Sigmoid colon (tissue), 4 donors: ENCODE measurements at regions not wholly inside any gene's neighbourhood (a gene's known extent, or its start where the extent isn't known, plus 50 kb on each side); places are given as distances from the start of the nearest gene placed in this dataset.

ENCODE experiments used
- EP300 ChIP-seq, 4 donors: sonication (generic); formaldehyde crosslinking; IDR thresholded peaks; one replicate each; pipeline ENCODE4 v1.6.1; 2017; ENCODE audit warnings: antibody characterized with exemption in 4 of 4
- POLR2AphosphoS5 ChIP-seq, 4 donors: sonication (generic); formaldehyde crosslinking; IDR thresholded peaks; one replicate each; pipeline ENCODE4 v1.6.1; 2017; ENCODE audit warnings: antibody characterized with exemption in 4 of 4
- TF ChIP-seq, protein P1 (sequence below), 4 experiments: fragments of 450-650 bp in 3 of 4; fragments of 200-600 bp in 1 of 4; IDR thresholded peaks; one replicate each; pipeline ENCODE4 v1.5.1; 2016 to 2019; ENCODE audit warnings: antibody characterized with exemption in 4 of 4, mild to moderate bottlenecking in 3 of 4, moderate library complexity in 2 of 4

DNA sequence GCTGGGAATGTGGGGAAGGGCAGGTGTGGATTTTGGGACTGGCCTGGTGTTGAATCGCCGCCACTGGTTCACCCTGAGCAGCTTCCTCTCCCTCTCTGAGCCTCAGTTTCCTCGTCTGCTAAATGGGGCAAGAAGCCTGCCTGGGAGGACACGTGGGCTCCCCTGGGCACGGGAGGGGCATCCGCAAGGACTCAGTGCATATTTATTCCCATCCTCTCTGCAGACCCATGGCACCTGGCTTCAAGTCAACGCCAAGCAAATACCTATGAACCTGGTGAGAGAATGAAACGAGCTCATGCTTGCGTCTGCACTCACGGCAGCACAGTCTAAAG, 234.4 kb downstream of the PTPRU start:
- no peak for TF ChIP-seq POLR2AphosphoS5 (IDR thresholded peaks at IDR 0.05)
- TF ChIP-seq, protein P1, sequence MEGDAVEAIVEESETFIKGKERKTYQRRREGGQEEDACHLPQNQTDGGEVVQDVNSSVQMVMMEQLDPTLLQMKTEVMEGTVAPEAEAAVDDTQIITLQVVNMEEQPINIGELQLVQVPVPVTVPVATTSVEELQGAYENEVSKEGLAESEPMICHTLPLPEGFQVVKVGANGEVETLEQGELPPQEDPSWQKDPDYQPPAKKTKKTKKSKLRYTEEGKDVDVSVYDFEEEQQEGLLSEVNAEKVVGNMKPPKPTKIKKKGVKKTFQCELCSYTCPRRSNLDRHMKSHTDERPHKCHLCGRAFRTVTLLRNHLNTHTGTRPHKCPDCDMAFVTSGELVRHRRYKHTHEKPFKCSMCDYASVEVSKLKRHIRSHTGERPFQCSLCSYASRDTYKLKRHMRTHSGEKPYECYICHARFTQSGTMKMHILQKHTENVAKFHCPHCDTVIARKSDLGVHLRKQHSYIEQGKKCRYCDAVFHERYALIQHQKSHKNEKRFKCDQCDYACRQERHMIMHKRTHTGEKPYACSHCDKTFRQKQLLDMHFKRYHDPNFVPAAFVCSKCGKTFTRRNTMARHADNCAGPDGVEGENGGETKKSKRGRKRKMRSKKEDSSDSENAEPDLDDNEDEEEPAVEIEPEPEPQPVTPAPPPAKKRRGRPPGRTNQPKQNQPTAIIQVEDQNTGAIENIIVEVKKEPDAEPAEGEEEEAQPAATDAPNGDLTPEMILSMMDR (IDR thresholded peaks at IDR 0.05) = no peak
- TF ChIP-seq EP300 (IDR thresholded peaks at IDR 0.05) = no peak
